Peyer's patch (tissue), 4 donors: ENCODE measurements at regions not wholly inside any gene's neighbourhood (a gene's known extent, or its start where the extent isn't known, plus 50 kb on each side); places are given as distances from the start of the nearest gene placed in this dataset.

ENCODE experiments used
- CTCF ChIP-seq, 6 experiments: fragments of 450-650 bp in 4 of 6; fragments of 200-600 bp in 2 of 6; sonication (generic) in 1 of 6; IDR thresholded peaks; one replicate each; pipeline ENCODE4 v1.5.1; 2017 to 2019; ENCODE audit warnings: antibody characterized with exemption in 6 of 6, mild to moderate bottlenecking in 3 of 6, moderate library complexity in 1 of 6
- POLR2A ChIP-seq, 2 donors: fragments of 450-650 bp; IDR thresholded peaks; one replicate each; pipeline ENCODE4 v1.5.1; 2017; ENCODE audit warnings: antibody characterized with exemption in 2 of 2, mild to moderate bottlenecking in 2 of 2, moderate library complexity in 2 of 2

GRCh38 chr20:23156170-23156841 lies 70.2 kb upstream of the CD93 start:
- TF ChIP-seq POLR2A (IDR thresholded peaks at IDR 0.05) = no peak
- TF ChIP-seq CTCF (IDR thresholded peaks at IDR 0.05) = no peak
